HG03025 (cell line): ENCODE measurements at regions not wholly inside any gene's neighbourhood (a gene's known extent, or its start where the extent isn't known, plus 50 kb on each side); places are given as distances from the start of the nearest gene placed in this dataset.

ENCODE experiments used
- ATAC-seq: cut with Tn5 transposase; IDR thresholded peaks from one replicate; pipeline ENCODE4 v1.9.1; 2021; ENCODE audit warnings: mild to moderate bottlenecking, moderate library complexity; ENCODE audit not compliant: unreplicated experiment, low FRiP score

DNA sequence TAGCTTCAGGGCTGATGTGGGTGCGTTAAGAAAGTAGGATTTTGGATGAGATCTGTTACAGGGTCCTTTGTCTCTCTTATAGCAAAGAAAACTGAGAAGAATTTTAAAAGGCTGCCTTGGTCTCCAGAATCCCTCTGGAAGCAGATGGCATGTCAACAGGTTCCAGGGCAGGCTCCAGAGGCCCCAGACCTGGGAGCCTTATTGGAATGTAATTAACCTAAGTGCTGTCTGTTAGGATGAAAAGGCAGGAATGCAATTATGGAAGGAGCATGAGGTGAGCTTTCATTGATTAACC lies 97.2 kb upstream of the PKDCC start:
- ATAC-seq, result no peak

DNA sequence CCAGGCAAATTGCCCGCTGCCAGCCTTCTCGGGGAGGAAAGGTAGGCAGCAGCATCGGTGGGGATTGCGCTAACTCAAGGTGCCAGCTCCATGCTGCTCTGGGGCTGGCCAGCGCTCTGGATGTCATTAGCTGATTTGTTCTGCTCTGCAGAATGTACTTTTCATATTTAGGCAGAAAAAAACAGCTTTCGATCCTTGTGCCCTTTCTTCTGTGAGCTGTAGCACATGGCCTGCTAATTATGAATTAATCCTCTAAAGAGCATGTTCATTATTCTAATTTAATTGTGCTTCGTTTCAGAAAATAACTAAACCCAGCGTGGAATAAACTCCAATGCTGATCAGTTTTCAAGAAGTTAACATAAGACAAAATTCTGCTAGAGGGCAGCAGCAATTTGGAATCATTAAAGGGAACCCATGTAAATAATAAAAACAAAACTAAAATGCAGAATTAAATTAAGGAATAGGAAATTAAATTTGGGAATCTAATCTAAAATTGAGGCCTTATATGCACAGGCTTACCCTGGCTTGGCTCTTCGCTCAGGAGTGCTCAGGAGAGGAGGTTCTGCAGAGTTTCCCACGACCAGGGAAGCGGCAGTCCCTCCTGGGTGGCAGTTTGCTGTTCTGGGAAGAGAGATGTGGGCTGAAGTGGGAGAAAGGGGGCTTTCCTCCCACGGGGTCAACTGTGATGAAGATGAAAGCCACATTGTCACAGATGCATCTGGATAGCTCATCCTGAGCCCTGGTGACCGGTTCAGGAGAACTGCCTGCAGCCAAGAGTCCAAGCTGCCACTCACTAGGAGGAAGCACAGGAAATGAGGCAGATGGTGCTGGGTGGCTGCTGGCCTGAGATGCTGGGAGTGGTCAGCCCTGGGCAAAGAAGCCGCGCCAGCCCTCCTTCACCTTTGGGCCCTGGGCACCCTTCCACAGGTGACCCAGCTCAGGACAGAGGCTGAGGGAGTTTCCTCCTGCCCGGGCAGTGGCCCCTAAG lies 93.2 kb upstream of the PKDCC start:
- ATAC-seq, result no peak

DNA sequence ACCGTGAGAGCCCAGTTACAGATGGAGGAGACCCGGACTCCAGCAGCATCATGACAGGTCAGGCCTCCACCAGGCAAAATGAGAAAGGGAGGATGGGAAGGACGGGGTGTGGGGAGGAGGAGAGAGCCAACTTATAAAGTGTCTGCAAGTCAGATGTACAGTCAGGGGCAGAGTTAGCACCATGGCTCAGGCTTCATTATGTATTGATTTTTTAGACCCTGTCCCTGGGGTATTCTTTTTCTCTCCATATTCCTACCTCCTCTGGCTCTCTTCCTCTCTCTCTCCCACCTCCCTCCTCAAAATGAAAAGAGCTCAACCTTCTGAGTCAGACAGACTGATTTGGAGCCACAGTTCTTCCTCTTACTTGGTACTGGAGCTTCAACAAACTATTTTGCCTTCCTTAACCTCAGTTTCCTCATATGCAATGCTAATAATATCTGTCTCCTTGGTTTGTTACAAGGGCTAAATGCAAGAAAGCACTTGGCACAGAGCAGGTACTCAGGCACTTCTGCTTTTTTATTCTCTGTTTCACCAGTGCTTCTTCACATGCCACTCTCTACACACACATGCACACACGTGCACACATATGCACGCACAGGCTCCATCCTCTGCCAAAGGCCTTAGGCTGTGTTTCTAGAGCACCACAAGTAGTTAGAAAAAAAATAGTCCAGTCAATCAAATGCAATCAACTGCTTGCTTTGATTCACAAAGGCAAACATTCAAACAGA lies 92.3 kb upstream of the PKDCC start:
- ATAC-seq, result peak; percentile 53

DNA sequence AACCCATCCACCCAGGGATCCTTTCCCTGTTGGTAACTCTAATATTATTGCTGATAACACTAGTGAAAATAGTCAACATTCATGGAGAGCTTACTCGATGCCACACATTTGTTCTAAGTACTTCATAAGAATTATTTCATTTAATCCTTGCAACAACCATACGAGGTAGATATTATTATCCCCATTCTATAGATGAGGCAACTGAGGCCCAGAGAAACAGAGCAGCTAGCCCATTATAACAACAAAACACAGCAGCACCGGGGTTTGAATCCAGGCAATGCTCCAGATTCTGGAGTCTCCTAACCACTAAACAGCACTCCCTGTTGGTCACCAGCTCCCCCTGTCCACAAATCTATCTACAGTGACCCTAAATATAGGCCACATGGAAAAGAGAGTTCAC lies 90.4 kb upstream of the PKDCC start:
- ATAC-seq, result no peak

DNA sequence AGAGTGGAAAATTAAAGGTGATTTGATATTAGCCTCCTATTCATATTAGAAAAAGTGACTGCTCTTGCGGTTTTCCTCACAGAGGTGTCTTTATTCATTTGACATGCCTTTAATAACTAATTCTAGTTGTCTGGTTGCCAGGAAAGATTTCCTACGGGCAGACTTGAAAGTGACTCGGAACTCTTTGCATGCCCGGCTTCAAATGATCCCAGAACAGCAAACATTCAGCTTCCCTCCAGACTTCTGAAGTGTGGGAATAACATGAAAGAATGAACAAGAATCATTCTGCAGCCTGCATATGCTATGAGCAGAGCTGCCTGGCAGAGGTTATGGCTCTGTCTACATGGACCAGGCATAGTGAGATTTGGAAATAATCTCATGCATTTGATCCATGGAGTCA lies 89.6 kb upstream of the PKDCC start:
- ATAC-seq, result no peak

DNA sequence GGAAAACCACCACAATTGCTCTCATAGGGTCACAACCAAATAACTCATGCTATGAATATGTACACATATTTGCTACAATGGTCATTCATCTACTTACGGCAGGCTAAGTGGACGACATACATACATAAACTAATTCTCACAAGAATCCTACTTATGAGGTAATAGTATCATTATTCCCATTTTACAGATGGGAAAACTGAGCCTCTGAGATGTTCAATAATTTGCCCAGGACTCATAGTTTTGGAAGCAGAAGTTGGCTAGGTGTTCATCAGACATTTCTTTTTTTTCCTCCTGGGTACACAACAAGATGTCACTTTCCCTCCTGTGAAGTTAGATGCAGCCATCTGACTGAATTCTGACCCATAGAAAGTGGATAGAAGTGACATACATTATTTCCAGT lies 89.0 kb upstream of the PKDCC start:
- no peak for ATAC-seq

DNA sequence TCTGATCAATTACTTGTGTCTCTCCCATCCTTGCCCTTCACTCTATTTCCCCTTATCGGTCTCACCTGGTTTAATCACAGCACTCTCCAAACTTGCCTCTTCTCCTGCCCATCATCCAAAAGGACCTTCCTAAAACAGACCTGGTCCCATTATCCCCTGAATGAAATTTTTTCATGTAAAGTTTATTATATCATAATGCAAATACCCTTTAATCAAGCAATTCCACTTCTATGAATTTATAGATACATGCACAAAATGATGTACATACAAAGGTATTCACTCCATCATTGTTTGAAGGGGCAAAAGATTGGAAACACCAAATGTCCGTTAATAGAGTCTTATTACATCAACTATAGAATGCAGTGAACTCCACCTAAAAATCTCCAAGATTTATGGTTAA lies 88.1 kb upstream of the PKDCC start:
- ATAC-seq, result no peak

DNA sequence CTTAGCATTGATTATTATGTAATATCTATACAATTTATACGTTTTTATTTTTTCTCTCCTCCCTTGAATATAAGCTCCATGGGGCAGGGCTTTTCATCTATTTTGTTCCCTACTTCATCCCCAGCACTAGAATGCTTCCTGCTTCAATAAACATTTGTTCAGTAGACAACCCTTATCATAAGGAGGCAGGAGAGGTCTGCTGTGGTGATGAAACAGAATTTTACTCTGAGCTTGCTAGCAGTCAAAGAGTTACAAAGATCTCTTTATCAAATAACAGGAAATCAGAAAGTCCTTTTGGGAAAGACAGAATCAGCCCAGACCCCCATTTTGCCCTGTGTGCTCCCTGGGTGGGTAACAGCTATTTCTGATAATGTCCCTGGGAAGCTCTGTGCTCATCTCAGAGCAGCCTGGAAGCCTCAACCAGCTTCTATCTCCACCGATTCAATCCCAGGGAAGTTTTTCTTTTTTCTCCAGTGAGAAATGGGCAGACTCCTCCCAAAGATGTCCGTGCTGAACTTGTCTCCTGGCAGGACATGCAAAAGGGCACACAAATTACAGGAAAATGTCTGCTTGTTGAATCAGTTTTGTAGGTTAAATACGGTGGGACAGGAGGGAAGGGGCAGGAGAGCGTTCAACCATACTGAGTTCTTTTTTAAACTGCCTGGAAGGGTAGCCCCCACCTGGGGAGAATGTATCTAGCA lies 84.7 kb upstream of the PKDCC start:
- ATAC-seq, result no peak

DNA sequence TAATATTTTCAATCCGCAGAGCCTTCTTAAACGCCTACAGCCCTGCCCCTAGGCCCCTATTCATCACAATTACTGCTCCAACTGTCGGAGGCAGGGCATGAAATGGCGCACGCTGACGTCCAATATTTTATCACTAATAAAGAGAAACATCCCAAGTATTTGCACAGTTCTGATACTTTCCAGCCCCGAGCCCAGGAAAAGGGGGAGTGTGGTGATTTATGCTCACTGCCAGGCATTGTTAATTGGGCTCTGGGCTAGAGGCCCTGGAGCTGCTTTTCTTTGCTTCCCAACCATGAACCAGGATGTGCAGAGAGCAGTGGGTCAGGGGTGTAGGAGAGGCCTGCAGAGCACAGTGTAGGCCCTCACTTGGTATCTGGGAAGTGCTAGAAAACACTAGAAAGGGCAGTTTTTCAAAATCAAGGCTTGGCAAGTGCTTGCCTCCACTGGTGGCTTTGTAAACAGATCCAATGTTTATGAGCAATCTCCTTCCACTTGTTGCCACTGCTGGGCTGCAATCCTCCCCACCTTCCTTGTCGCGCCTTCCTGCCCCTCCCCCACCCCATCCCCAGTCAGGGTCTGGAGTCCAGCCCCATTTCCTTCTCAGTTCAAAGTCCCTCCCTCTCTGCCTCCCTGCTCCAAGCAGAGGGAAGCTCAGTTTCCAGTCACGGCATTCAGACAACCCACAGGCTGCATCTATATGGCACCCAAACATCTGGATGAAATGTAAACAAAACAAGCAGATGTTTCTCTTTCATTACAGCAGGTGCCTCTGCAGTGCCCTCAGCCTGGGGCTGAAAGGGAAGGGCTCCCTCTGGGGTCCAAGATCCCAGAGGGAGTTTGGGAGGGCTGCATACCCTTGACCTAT lies 83.9 kb upstream of the PKDCC start:
- no peak for ATAC-seq

DNA sequence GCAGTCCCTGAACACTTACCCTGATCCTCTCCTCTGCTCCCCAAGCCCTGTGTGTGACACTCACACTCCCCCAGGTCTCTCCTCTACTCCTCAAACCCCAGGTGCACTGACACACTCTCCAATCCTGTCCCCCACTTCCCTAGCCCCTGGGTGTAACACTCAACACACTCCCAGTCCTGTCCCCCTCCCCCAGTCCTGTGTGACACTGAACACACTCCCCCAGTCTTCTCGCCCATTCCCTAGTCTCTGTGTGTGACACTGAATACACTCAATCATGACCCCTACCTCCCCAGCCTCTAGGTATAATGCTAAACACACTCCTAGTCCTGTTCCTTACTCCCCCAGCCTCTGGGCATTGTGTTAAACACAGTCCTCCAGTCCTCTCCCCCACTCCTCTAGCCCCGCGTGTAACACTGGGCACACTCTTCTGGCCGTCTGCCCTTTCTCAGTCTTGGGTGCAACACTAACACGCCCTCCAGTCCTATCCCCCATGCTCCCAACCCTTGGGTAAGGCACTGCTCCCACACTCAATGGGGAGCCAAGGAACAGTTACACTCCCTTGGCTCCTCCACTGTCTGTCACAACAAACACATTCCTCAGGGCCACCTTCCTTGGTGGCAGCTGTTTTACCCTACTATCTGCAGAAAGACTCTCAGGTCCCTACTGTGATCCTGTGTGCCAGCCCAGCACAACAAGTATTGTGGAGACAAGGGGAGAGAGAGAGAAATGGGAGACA lies 82.5 kb upstream of the PKDCC start:
- no peak for ATAC-seq

DNA sequence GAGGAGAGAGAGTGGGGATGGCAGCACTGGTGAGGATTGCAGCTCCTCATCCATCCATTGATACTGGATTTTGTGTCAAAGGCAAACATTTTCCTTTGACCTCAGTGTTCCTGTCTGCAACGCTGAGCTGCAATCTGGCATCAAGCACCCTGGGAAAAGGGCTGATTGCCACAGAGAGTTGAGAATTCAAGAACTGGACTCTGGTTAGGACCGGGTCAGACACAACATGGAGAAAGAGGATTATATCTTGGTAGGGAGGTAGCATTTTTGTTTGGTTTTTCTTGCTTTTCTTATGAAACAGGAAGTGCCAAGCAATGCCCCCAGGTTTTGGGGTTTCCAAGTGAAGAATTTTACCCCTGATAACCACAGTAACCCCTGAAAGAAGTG lies 81.9 kb upstream of the PKDCC start:
- ATAC-seq, result no peak

DNA sequence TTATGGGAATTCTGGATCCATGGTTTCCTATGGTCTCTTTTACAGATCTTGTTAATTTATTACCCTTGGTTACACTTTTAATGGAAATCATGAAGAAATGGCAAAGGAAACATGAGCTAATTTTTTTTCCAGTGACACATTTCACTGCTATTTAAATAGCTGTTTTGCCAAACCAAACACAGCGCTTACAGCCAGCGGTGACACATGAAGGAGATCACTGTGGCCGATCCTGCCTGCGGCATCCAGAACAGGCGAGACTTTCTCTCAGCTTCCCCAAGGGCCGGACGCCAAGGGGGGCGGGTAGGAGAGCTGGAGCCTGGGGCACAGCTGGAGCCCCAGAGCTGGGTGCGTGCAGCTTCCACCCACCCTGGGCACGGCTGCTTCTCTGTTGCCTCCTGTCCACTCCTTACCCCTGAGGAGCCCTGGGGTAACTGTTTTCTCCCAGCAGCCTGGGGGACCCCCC lies 81.4 kb upstream of the PKDCC start:
- no peak for ATAC-seq

DNA sequence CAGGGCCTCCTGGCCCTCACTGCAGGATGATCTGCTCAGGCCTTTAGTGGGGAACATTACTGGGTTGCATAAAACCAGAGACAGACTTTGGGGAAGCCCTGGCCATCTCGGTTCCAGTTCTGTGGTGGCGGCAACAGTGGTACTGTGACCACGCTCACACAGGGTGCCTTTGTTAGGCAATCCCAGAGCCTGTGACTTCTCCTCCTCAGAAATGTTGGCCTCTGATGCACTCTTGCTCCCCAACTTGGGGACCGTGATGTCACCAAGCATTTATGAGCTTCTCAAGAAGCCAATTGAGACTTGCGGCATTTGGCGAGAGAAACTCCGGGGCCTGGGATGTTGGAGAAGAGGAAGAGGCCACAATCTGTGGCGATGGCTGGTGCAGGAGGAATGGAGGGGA lies 80.9 kb upstream of the PKDCC start:
- no peak for ATAC-seq

DNA sequence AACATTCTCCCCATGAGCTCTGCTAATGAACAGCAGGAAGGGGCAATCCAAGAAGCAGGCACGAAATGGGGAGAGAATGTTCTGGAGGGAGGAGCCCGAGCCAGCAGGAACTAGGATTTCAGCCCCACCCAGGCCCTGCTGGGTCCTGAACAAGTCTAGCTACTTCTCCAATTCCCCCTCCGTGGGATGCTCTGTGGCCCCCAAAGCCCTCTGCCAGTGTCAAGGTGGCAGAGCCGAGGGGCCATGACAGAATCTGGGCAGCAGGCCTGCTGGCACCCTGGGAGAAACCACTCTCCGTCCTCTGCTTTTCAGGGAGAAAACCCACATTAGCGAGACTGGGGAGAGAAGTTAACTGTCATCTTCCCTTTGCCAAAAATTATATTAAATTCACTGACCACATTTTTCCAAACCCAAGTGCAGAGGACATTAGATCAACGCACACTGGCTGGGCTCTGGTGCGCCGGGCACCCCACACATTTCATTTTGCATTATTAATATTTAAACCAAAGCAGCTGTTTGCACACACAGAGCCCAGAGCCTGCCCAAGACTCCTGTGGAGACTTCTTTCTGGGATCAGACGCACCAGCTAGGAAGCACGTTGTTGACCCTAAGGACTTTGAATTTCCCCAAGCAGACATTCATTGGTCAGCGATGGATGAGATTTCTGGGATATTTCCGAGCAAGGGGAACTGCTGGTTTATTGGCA lies 80.2 kb upstream of the PKDCC start:
- ATAC-seq, result no peak

DNA sequence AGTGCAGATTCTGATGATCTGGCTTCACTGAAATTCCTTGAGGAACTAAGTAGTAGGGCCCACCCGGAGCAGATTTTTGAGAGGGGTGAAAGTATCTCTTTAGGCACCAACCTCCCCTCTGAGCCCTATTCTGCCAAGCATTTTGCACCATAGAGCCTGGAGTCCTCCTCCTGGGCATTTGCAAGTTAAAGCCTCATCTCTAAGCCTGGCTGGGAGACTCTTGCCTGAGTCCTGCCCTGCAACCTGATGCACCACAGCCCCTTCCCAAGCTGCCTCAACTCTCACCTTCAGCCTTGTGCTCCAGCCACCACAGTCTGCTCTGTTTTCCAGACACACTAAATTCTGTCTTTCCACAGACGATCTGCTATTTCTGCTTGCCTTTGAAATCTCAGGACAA lies 79.6 kb upstream of the PKDCC start:
- ATAC-seq, result no peak

DNA sequence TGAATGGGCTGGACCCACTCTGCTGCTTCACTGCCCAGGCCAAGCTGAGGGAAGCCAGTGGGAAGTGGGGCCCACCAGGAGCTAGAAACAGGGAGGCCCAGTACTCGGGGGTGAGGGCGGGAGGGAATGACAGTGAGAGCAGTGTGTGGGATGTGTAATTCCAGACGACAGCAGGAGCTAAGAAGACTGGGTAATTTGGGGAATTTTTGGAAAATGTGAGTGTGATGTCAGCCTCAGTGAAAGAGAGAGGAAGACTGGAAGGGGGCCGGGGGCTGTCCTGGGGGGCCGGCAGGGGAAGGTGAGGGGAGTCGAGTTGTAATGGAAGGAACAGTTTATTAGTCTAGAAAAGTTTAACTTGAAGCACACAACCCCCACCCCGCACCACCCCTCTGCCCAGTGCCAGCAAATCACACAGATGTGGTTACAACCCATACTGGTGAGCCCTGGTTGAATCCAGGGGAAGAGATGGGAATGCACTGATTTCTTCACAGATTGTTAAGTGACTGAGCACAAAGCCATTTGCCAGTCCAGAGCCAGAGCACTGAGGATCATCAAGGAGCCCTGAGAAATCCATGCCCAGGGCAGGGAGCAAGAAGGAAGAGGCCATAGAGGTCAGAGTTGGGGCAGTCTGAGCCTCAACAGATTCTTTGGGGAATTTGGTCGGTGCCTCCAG lies 76.7 kb upstream of the PKDCC start:
- no peak for ATAC-seq

DNA sequence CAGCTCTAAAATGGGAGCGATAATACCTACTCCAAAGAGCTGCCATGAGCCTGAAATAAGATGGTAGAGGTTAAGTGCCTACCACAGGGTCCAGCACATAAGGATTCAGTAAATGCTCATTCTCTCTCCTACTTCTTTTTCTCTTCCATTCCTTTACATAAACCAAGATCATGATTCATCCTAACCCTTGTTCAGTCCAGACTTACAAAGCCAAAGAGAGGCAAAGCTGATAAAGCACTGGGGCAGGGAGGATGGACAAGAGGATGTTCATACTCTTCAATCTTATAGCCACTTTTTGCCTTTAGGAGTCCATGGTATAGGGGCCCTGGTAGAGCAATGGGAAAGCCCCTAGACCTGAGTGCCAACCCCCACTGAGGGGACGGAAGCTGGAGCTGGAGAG lies 75.6 kb upstream of the PKDCC start:
- ATAC-seq, result no peak

DNA sequence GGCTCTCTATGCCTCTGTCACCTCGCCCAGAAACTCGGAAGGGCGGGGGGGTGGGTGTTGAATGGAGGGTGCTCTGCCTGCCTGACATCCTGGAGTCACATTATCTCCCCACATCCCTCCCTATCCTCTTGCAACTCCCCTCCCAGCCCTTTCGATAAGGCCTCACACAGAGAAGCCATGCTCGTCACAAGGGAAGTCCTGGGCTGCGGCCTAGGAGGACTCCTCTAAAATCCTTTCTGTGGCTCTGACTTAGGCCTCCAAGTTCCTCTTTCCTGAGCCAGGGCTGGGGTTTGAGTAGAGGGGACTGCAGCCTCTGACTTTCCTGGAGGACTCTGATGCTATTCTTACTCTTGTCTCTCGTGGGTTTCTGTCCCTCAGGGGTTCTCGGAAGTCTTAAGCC lies 75.0 kb upstream of the PKDCC start:
- no peak for ATAC-seq

DNA sequence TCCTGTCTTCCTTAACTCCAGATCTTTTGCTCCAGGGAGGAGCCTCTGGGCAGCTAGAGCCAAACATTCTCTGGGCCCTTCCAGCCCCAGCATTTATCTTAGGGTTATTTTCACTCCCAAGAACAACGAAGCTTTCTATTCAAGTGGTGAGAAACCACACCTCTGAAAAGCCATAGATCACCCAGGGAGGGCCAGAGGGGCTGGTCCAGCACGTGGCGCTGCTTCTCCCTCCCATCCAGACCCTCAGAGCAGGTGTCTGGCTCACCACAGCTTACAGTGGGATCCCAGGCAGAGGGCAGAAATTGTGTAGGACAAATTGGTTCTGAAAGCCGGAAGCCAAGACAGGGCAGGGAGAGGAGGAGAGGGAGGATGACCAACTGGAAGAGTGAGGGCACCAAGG lies 74.0 kb upstream of the PKDCC start:
- ATAC-seq, result no peak
